ENCODE measurements at regions not wholly inside any gene's neighbourhood (a gene's known extent, or its start where the extent isn't known, plus 50 kb on each side); places are given as distances from the start of the nearest gene placed in this dataset.

- DNase-seq (ENCODE audit: extremely low spot score): no peak
- Histone ChIP-seq H3K36me3 (ENCODE audit: insufficient read depth) (no peaks in the 10 kb centered on the region), H3K4me3 (ENCODE audit: low read depth, low read length) (no peak overlapping the region), H3K27ac (ENCODE audit: low read depth) (no peak overlapping the region), H3K4me1 (ENCODE audit: insufficient read depth) (no peaks in the 10 kb centered on the region)
- WGBS: 83% methylated on average over 11 of the region's 11 CpGs
Measured at GRCh38 chr10:128568041-128568440, 441.8 kb upstream of the MKI67 start.

DNA sequence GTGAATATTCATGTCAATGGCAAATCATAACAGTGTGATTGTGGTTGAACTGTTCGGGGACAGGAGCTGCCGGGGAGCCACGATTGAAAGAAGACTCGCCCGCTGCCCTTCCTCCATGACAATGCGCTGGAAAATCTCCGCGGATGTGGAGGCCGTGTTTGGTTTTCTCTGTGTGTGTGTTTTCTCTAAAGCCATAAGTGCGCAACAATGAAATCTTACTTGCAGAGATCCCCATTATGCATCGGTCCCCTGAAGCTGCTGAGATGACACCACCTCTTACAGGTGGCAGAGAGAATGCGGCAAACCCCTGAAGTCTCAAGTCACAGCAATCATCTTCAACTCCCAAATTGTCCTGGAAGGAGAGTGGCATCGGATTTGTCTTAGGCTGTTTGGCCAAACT lies 442.3 kb upstream of the MKI67 start:
- Histone ChIP-seq H3K4me3 (ENCODE audit: low read depth, low read length) (no peak overlapping the region), H3K36me3 (ENCODE audit: insufficient read depth) (no peaks in the 10 kb centered on the region), H3K27ac (ENCODE audit: low read depth) (no peak overlapping the region), H3K4me1 (ENCODE audit: insufficient read depth) (no peaks in the 10 kb centered on the region)
- no peak for DNase-seq (ENCODE audit: extremely low spot score)
- WGBS: 92% methylated on average over 13 of the region's 13 CpGs

DNA sequence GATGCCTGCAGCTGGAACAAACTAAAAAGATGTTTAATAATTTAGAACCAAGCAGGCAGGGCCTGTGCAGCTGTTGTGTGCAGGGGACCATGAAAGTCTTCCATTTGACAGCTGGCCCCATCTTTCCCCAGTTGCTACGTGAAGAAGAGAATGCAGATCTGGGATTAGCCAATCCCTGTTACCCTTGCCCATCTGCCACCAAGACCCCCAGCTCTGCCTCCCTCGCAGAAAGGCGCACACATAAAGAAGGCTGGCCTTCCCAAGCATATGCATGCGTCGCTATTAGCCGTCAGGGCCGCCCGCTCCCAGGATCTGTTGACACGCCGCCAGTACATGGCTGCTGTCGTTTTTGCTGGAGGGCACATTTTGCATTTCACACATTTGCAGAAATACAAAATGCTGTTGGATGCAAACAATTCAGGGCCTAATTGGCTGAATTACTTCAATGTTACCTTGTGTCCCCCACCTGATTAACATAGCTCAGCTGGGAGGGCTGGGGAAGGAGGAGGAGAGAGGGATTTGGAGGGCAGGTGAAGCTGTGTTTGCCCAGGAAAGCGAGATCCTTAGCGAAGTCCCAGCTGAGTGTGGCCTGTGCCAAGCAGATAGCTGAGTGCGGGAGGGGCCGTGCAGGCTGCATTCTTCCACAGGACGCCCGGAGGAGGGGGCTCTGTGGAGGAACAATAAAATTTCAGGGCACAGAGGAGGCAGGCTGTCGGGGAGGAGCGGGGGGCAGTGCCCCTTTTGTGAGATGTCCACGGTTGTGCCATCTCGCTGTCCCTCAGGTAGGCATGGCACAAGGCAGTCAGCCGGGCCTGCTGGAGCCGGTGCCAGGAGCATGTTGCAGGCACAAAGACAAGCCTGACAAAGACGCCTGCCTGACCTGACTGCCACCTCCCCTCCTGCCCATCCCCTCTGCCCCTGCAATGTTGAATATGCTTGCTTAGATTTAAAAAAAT lies 443.0 kb upstream of the MKI67 start:
- Histone ChIP-seq H3K4me3 (ENCODE audit: low read depth, low read length) (no peak overlapping the region), H3K36me3 (ENCODE audit: insufficient read depth) (no peaks in the 10 kb centered on the region), H3K27ac (ENCODE audit: low read depth) (no peak overlapping the region), H3K4me1 (ENCODE audit: insufficient read depth) (no peaks in the 10 kb centered on the region)
- WGBS: 75% methylated on average over 24 of the region's 24 CpGs
- DNase-seq (ENCODE audit: extremely low spot score): no peak

DNA sequence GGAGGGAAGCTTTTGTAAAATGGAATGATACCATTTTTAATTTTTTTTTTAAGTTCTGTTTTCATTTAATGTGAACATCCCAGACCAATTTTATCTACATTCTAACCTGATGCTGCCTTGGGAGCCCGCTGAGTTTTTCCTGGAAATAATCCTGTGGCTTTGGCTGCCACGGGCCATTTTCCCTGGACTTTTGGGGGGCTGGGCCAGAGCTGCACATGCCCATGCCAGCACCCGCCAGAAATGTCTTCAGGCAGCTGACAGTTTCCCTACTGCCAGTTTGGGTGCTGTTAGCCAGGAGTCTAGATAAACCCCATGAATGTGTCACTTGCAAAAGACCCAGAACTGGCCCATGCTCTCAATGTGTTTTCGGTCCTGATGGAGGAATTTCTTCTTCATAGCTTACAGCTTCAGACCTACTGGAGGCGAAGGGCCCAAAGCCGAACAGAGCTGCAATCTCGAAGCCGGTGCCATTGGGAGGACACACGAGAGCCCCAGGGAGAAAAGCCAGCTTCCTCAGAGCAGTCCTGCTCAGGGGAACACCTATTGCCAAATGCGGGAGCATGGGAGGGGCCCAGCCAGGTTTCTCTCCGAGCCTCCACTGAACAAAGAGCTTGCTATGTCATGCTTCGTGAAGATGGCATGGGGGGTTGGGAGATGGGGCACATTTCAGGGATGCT lies 444.2 kb upstream of the MKI67 start:
- WGBS: 75% methylated on average over 12 of the region's 12 CpGs
- no peak for DNase-seq (ENCODE audit: extremely low spot score)

GRCh38 chr10:128571071-128571470 lies 444.8 kb upstream of the MKI67 start:
- H3K4me3 ChIP-seq (ENCODE audit: low read depth, low read length): no peak overlapping the region

More for the DNA sequence above, 444.2 kb upstream of the MKI67 start:
- no peaks in the 10 kb centered on the region for H3K4me1 ChIP-seq (ENCODE audit: insufficient read depth)
- H3K4me3 ChIP-seq (ENCODE audit: low read depth, low read length): no peak overlapping the region
- H3K36me3 ChIP-seq (ENCODE audit: insufficient read depth): no peaks in the 10 kb centered on the region
- no peak overlapping the region for H3K27ac ChIP-seq (ENCODE audit: low read depth)

DNA sequence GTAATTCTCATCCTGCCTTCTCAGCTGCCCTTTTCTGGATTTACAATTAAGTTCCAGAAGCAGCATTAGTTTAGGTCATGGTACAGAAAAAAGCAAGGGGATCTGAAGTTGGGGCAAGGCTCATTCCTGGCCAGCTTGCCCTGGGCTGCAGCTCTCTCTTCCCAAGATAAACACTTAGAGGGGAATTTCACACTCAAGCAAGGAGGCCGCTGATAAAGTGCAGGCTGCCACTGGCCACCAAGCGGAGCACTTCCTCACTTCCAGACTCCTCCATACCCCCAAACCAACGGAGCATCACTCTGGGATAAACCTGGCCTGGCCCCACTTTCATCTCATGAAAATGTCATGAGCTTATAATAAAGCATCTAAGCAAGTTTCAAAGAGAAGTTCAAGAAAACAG lies 445.5 kb upstream of the MKI67 start:
- no peaks in the 10 kb centered on the region for H3K4me1 ChIP-seq (ENCODE audit: insufficient read depth)
- no peak overlapping the region for H3K4me3 ChIP-seq (ENCODE audit: low read depth, low read length)
- H3K27ac ChIP-seq (ENCODE audit: low read depth): no peak overlapping the region
- DNase-seq (ENCODE audit: extremely low spot score): no peak
- WGBS: 70% methylated on average over 3 of the region's 3 CpGs
- no peaks in the 10 kb centered on the region for H3K36me3 ChIP-seq (ENCODE audit: insufficient read depth)

More at GRCh38 chr10:128571071-128571470, 444.8 kb upstream of the MKI67 start:
- DNase-seq (ENCODE audit: extremely low spot score): no peak
- no peaks in the 10 kb centered on the region for H3K4me1 ChIP-seq (ENCODE audit: insufficient read depth)
- 94% methylated on average over 4 of the region's 4 CpGs for WGBS
- H3K36me3 ChIP-seq (ENCODE audit: insufficient read depth): no peaks in the 10 kb centered on the region
- H3K27ac ChIP-seq (ENCODE audit: low read depth): no peak overlapping the region

DNA sequence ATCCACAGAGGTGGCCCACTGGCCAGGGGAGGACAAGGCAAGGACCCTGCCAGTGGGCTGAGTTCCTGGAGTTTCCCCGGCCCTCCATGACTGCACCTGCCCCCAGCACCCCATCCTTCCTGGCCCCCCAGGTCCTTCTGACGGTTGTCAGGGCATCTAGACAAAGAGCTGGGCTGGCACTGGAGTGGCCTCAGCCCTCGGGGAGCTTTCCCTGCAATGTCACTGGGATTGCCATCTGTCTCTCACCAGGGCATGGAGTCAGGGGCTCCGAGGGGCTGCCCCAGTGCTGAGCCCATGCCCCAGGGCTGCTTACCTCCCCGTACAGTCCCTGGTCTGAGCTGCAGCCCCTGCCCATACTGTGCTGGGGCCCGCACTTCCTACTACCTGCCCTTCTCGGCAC lies 446.5 kb upstream of the MKI67 start:
- DNase-seq (ENCODE audit: extremely low spot score): no peak
- 93% methylated on average over 7 of the region's 7 CpGs for WGBS
- no peaks in the 10 kb centered on the region for H3K4me1 ChIP-seq (ENCODE audit: insufficient read depth)
- H3K36me3 ChIP-seq (ENCODE audit: insufficient read depth): no peaks in the 10 kb centered on the region
- no peak overlapping the region for H3K4me3 ChIP-seq (ENCODE audit: low read depth, low read length)
- no peak overlapping the region for H3K27ac ChIP-seq (ENCODE audit: low read depth)

GRCh38 chr10:128573281-128573845 lies 447.1 kb upstream of the MKI67 start:
- no peaks in the 10 kb centered on the region for H3K36me3 ChIP-seq (ENCODE audit: insufficient read depth)
- no peak overlapping the region for H3K4me3 ChIP-seq (ENCODE audit: low read depth, low read length)
- no peak overlapping the region for H3K27ac ChIP-seq (ENCODE audit: low read depth)
- H3K4me1 ChIP-seq (ENCODE audit: insufficient read depth): no peaks in the 10 kb centered on the region
- 81% methylated on average over 15 of the region's 15 CpGs for WGBS
- no peak for DNase-seq (ENCODE audit: extremely low spot score)

DNA sequence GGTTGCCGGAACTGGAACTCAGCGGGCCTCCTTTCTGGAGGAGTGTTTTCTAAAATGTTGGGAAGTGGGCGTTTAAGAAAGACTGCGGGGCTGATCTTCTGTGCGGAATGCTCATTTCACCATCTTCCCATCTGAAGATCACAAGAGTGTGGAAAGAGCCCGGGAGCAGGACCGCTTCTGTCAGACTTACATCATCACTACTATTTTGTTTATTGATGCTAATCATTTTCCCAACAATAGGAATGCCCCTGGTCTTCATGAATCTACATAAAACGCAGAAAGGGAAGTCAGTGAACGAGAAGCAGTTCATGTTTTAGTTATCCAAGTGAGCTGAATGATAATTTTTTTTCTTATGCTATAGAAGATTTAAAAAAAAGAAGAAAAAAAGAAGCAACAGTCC lies 447.8 kb upstream of the MKI67 start:
- WGBS: 83% methylated on average over 9 of the region's 9 CpGs
- H3K4me1 ChIP-seq (ENCODE audit: insufficient read depth): no peaks in the 10 kb centered on the region
- no peak overlapping the region for H3K27ac ChIP-seq (ENCODE audit: low read depth)
- no peak for DNase-seq (ENCODE audit: extremely low spot score)
- H3K4me3 ChIP-seq (ENCODE audit: low read depth, low read length): no peak overlapping the region
- H3K36me3 ChIP-seq (ENCODE audit: insufficient read depth): no peaks in the 10 kb centered on the region

- Histone ChIP-seq H3K27ac (ENCODE audit: low read depth) (no peak overlapping the region), H3K36me3 (ENCODE audit: insufficient read depth) (no peaks in the 10 kb centered on the region), H3K4me1 (ENCODE audit: insufficient read depth) (no peaks in the 10 kb centered on the region), H3K4me3 (ENCODE audit: low read depth, low read length) (no peak overlapping the region)
- 40% methylated on average over 16 of the region's 16 CpGs for WGBS
- DNase-seq (ENCODE audit: extremely low spot score): no peak
Measured at GRCh38 chr10:128574581-128575210, 448.5 kb upstream of the MKI67 start.

- no peaks in the 10 kb centered on the region for H3K36me3 ChIP-seq (ENCODE audit: insufficient read depth)
- WGBS: 86% methylated on average over 2 of the region's 2 CpGs
- no peak overlapping the region for H3K4me3 ChIP-seq (ENCODE audit: low read depth, low read length)
- H3K4me1 ChIP-seq (ENCODE audit: insufficient read depth): no peaks in the 10 kb centered on the region
- DNase-seq (ENCODE audit: extremely low spot score): no peak
- H3K27ac ChIP-seq (ENCODE audit: low read depth): no peak overlapping the region
Measured at GRCh38 chr10:128575761-128576160, 449.5 kb upstream of the MKI67 start.

DNA sequence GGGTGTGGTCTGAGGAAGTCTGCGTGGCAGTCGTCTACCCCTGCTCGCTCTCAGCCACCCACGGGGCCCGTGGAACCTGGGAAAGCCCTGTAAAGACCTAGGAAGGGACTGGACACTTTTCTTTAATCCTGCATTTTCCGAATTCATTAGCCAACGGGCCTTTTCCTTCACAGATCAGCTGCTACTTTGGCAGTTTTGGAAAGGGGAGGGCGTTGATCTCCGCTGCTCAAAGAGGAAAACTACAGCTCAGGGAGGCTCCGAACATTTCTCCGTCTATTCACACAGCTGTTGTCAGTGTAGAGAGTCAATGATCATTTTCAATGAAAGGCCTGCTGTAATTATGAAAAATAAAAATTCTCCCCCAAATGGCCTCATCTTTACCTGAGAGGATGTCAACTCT lies 450.1 kb upstream of the MKI67 start:
- no peak overlapping the region for H3K27ac ChIP-seq (ENCODE audit: low read depth)
- H3K36me3 ChIP-seq (ENCODE audit: insufficient read depth): no peaks in the 10 kb centered on the region
- WGBS: 91% methylated on average over 11 of the region's 11 CpGs
- no peak for DNase-seq (ENCODE audit: extremely low spot score)
- no peaks in the 10 kb centered on the region for H3K4me1 ChIP-seq (ENCODE audit: insufficient read depth)
- H3K4me3 ChIP-seq (ENCODE audit: low read depth, low read length): no peak overlapping the region

- Histone ChIP-seq H3K36me3 (ENCODE audit: insufficient read depth) (no peaks in the 10 kb centered on the region), H3K27ac (ENCODE audit: low read depth) (no peak overlapping the region), H3K4me1 (ENCODE audit: insufficient read depth) (no peaks in the 10 kb centered on the region), H3K4me3 (ENCODE audit: low read depth, low read length) (no peak overlapping the region)
- DNase-seq (ENCODE audit: extremely low spot score): no peak
- 78% methylated on average over 11 of the region's 11 CpGs for WGBS
Measured at GRCh38 chr10:128576943-128577670, 450.9 kb upstream of the MKI67 start.
